A549 (cell line): ENCODE measurements at regions not wholly inside any gene's neighbourhood (a gene's known extent, or its start where the extent isn't known, plus 50 kb on each side); places are given as distances from the start of the nearest gene placed in this dataset.

Experiments used
- ATAC-seq, 2 experiments: fragments of 200-7000 bp in 1 of 2; fragments of >200 bp in 1 of 2; cut with Nextera tagmentation in 1 of 2; cut with Tn5 transposase in 1 of 2; 3 replicates each; pipeline versions ENCODE4 v1.8.0 to v1.9.1; 2018 to 2020; ENCODE audit warnings: mild to moderate bottlenecking in 1 of 2, moderate library complexity in 1 of 2
- CTCF ChIA-PET: fragments of 300-600 bp; sonication (Branson Sonifier 250); formaldehyde crosslinking; extraction: SDS; loops from one replicate; lab custom pipeline; 2021; ENCODE audit warnings: antibody characterized with exemption, inconsistent platforms; lab: Yijun Ruan, JAX
- POLR2A ChIA-PET: fragments of 350-600 bp; formaldehyde crosslinking; extraction: SDS; loops from one replicate; lab custom pipeline; 2021; ENCODE audit warnings: antibody characterized with exemption, inconsistent platforms; lab: Yijun Ruan, JAX
- DNase-seq, 2 experiments: peaks; one replicate each; pipeline versions ENCODE4 v3.0.0 to v3.0.0-alpha.2; 2011 to 2016; ENCODE audit warnings: low read depth in 1 of 2, low spot score in 1 of 2
- FAIRE-seq: peaks from 2 replicates; lab custom pipeline; 2011; peaks lifted over from hg19 to GRCh38; lab: Jason Lieb, UNC
- H3K27ac ChIP-seq, 2 experiments: fragments of >200 bp; sonication (Bioruptor Twin); formaldehyde crosslinking; 3 replicates each; pipeline ENCODE4 v1.5.1; 2016 to 2017
- H3K4me1 ChIP-seq: fragments of >200 bp; sonication (Bioruptor Twin); formaldehyde crosslinking; 3 replicates; pipeline ENCODE4 v1.6.1; 2016
- H3K4me2 ChIP-seq: fragments of >200 bp; sonication (Bioruptor Twin); formaldehyde crosslinking; 3 replicates; pipeline ENCODE4 v1.6.1; 2016
- H3K4me3 ChIP-seq: fragments of >200 bp; sonication (Bioruptor Twin); formaldehyde crosslinking; 3 replicates; pipeline ENCODE4 v1.5.1; 2016
- H3K9me3 ChIP-seq: fragments of >200 bp; sonication (Bioruptor Twin); formaldehyde crosslinking; 3 replicates; pipeline ENCODE4 v1.6.1; 2016
- BHLHE40 ChIP-seq: IDR thresholded peaks from 2 replicates; pipeline ENCODE4 v1.6.1; 2012; ENCODE audit warnings: low read depth, low read length, inconsistent platforms
- CBX2 ChIP-seq: fragments of 200-600 bp; sonication (generic); IDR thresholded peaks from 2 replicates; pipeline ENCODE4 v1.6.1; 2016; ENCODE audit warnings: low read depth, mild to moderate bottlenecking, borderline replicate concordance
- CEBPB ChIP-seq, 2 experiments: fragments of >200 bp in 1 of 2; sonication (Bioruptor Twin) in 1 of 2; formaldehyde crosslinking in 1 of 2; IDR thresholded peaks; 2 replicates each; pipeline ENCODE4 v1.6.1; 2012 to 2016
- CHD4 ChIP-seq: fragments of 200-600 bp; sonication (generic); IDR thresholded peaks from 2 replicates; pipeline ENCODE4 v1.6.1; 2016; ENCODE audit warnings: antibody characterized with exemption, mild to moderate bottlenecking, borderline replicate concordance
- EHF ChIP-seq: fragments of 250-450 bp; sonication (Bioruptor Pico); IDR thresholded peaks from 2 replicates; pipeline ENCODE4 v1.5.0; 2020; ENCODE audit warnings: mild to moderate bottlenecking
- ESRRA ChIP-seq: fragments of 150-350 bp; IDR thresholded peaks from 2 replicates; pipeline ENCODE4 v1.6.1; 2014; ENCODE audit warnings: mild to moderate bottlenecking, low read length, borderline replicate concordance
- GATA3 ChIP-seq: IDR thresholded peaks from 2 replicates; pipeline ENCODE4 v1.6.1; 2012; ENCODE audit warnings: borderline replicate concordance
- HEYL ChIP-seq: fragments of 250-450 bp; sonication (Bioruptor Pico); IDR thresholded peaks from 2 replicates; pipeline ENCODE4 v1.8.0; 2021; ENCODE audit warnings: mild to moderate bottlenecking, moderate library complexity
- HOXB13 ChIP-seq: fragments of 250-450 bp; sonication (Bioruptor Pico); IDR thresholded peaks from 2 replicates; pipeline ENCODE4 v1.5.0; 2020; ENCODE audit warnings: low read depth, mild to moderate bottlenecking, moderate library complexity
- HOXB5 ChIP-seq: fragments of 250-450 bp; sonication (Bioruptor Pico); IDR thresholded peaks from 2 replicates; pipeline ENCODE4 v1.5.0; 2020; ENCODE audit warnings: mild to moderate bottlenecking, moderate library complexity
- JUNB ChIP-seq: fragments of >200 bp; sonication (Bioruptor Twin); formaldehyde crosslinking; IDR thresholded peaks from 2 replicates; pipeline ENCODE4 v1.6.1; 2016
- MAZ ChIP-seq: fragments of 150-350 bp; IDR thresholded peaks from 2 replicates; pipeline ENCODE4 v1.6.1; 2014; ENCODE audit warnings: antibody characterized with exemption, low read depth, low read length, borderline replicate concordance
- NR3C1 ChIP-seq: fragments of >200 bp; sonication (Bioruptor Twin); formaldehyde crosslinking; IDR thresholded peaks from 3 replicates; pipeline ENCODE4 v1.6.1; 2017
- PHF8 ChIP-seq: fragments of 200-600 bp; sonication (generic); IDR thresholded peaks from 2 replicates; pipeline ENCODE4 v1.6.1; 2016; ENCODE audit warnings: low read depth, mild to moderate bottlenecking, antibody characterized with exemption, moderate library complexity, borderline replicate concordance
- TFCP2L1 ChIP-seq: fragments of 250-450 bp; sonication (Bioruptor Pico); IDR thresholded peaks from 2 replicates; pipeline ENCODE4 v1.5.0; 2021; ENCODE audit warnings: mild to moderate bottlenecking
- TP53 ChIP-seq: fragments of 250-450 bp; sonication (Bioruptor Pico); IDR thresholded peaks from 2 replicates; pipeline ENCODE4 v1.5.0; 2021; ENCODE audit warnings: mild to moderate bottlenecking, moderate library complexity
- ZFP36 ChIP-seq: fragments of 450-650 bp; IDR thresholded peaks from 2 replicates; pipeline ENCODE4 v1.6.1; 2014; ENCODE audit warnings: borderline replicate concordance; ENCODE audit not compliant: partially characterized antibody
- WGBS: methylation state at CpG from one replicate; pipeline ENCODE4 v1.1.6; 2017; ENCODE audit errors: missing lambda C conversion rate; 5-methylcytosine and 5-hydroxymethylcytosine counted together
- TF ChIP-seq, protein P1 (sequence below): fragments of >200 bp; sonication (Bioruptor Twin); formaldehyde crosslinking; IDR thresholded peaks from 2 replicates; pipeline ENCODE4 v1.6.1; 2016
- TF ChIP-seq, protein P2 (sequence below): fragments of 150-350 bp; IDR thresholded peaks from 2 replicates; pipeline ENCODE4 v1.6.1; 2014; ENCODE audit warnings: low read depth, mild to moderate bottlenecking, low read length
- TF ChIP-seq, protein P3 (sequence below): fragments of 200-600 bp; sonication (generic); IDR thresholded peaks from 2 replicates; pipeline ENCODE4 v1.6.1; 2016; ENCODE audit warnings: antibody characterized with exemption, mild to moderate bottlenecking, moderate library complexity

DNA sequence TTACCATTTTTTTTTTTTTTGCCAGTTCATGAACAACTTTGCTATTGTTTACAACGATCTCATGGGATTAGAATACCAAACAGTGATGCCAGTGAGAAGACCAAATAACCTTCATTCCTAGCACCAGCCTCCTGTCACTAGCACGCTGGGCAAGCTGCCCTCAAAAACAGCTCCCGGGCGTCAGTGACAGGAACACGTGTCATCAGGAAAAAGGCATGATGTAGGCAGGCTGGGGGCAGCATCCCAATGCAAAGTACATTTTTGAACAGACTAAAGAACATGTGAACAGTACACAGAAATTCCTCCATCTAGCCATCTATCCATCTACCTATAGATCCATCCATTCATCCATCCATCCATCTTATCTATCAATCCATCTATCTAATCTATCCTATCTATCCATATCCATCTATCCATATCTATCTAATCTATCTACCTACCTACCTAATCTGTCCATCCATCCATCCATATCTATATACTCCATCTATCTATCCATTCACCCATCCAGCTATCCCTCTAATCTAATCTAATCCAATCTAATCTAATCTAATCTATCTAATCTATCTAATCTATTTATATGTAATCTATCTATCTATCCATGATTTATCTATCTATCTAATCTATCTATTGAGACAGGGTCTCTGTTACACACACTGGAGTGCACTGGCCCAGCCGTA, 378.5 kb downstream of the SHANK2 start:
- 84% methylated on average over 6 of the region's 6 CpGs for WGBS
- Histone ChIP-seq H3K4me2 (no peak overlapping the region), H3K4me3 (no peak overlapping the region), H3K4me1 (no peaks in the 10 kb centered on the region), H3K9me3 (no peaks in the 10 kb centered on the region)
- FAIRE-seq (no peak), ATAC-seq (no peak)
- CTCF ChIA-PET: no interaction called here
- POLR2A ChIA-PET: no interaction called here
- no peak for TF ChIP-seq CHD4
- TF ChIP-seq ZFP36: no peak
- no peak for TF ChIP-seq HOXB13 (CRISPR knock-in tag)
- TF ChIP-seq, all 56 proteins: peak for 0
- no peak for DNase-seq
- H3K27ac ChIP-seq: no peak overlapping the region

DNA sequence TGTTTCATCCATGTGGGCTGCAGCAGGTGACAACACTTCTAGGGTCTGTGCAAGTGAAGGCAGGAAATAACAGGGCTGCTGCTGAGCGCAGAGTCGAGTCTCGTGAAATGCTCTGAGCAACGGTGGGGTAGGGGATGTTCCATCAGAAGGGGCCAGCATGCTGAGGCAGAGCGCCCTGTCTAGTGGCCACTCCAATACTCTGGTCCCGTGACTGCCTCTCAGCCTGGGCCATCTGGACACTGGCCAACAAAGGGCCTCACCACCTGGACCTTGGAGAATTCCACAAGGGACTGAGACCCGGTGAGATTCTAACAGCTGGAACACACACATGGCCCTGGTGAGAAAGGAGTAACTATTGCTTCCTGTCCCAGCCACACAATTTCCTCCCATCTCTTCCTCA, 375.7 kb downstream of the SHANK2 start:
- no peak for ATAC-seq
- WGBS: 82% methylated on average over 7 of the region's 7 CpGs
- POLR2A ChIA-PET: no interaction called here
- TF ChIP-seq ESRRA: no peak
- DNase-seq: no peak
- Histone ChIP-seq H3K4me1 (no peaks in the 10 kb centered on the region), H3K9me3 (no peaks in the 10 kb centered on the region), H3K27ac (no peak overlapping the region), H3K4me2 (no peak overlapping the region), H3K4me3 (no peak overlapping the region)
- FAIRE-seq: no peak
- CTCF ChIA-PET: no interaction called here

DNA sequence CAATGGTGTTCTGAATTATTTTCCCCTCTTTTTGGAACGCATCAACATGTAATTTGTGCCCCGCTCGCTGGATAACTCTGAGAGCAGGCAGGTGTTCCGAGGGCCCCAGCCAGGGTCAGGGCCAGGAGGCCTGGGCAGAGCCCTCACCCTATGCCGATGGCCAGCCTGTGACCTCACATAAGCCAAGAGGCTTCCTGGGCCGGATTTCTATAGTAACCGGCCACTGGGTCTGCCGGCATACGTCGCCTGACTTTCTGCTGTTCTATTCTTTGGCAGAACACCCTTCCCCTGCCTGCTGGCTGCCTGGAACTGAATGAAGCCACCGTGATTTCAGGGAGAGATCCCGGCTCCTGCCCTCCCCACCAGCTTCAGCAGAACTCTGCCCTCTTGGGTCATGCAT, 375.2 kb downstream of the SHANK2 start:
- TF ChIP-seq EHF (CRISPR knock-in tag): no peak
- TF ChIP-seq, protein P1, sequence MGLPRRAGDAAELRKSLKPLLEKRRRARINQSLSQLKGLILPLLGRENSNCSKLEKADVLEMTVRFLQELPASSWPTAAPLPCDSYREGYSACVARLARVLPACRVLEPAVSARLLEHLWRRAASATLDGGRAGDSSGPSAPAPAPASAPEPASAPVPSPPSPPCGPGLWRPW: no peak
- TF ChIP-seq HEYL (CRISPR knock-in tag): no peak
- TF ChIP-seq HOXB5: no peak
- no peak for TF ChIP-seq GATA3
- TF ChIP-seq TP53 (CRISPR knock-in tag): no peak
- no peak for TF ChIP-seq MAZ
- TF ChIP-seq, protein P2, sequence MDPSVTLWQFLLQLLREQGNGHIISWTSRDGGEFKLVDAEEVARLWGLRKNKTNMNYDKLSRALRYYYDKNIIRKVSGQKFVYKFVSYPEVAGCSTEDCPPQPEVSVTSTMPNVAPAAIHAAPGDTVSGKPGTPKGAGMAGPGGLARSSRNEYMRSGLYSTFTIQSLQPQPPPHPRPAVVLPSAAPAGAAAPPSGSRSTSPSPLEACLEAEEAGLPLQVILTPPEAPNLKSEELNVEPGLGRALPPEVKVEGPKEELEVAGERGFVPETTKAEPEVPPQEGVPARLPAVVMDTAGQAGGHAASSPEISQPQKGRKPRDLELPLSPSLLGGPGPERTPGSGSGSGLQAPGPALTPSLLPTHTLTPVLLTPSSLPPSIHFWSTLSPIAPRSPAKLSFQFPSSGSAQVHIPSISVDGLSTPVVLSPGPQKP: no peak
- TF ChIP-seq CEBPB (IDR thresholded peaks at IDR 0.05): no peak
- no peak for TF ChIP-seq BHLHE40
- TF ChIP-seq CBX2: no peak
- no peak for TF ChIP-seq JUNB
- no peak for TF ChIP-seq TFCP2L1 (CRISPR knock-in tag)
- TF ChIP-seq, protein P3, sequence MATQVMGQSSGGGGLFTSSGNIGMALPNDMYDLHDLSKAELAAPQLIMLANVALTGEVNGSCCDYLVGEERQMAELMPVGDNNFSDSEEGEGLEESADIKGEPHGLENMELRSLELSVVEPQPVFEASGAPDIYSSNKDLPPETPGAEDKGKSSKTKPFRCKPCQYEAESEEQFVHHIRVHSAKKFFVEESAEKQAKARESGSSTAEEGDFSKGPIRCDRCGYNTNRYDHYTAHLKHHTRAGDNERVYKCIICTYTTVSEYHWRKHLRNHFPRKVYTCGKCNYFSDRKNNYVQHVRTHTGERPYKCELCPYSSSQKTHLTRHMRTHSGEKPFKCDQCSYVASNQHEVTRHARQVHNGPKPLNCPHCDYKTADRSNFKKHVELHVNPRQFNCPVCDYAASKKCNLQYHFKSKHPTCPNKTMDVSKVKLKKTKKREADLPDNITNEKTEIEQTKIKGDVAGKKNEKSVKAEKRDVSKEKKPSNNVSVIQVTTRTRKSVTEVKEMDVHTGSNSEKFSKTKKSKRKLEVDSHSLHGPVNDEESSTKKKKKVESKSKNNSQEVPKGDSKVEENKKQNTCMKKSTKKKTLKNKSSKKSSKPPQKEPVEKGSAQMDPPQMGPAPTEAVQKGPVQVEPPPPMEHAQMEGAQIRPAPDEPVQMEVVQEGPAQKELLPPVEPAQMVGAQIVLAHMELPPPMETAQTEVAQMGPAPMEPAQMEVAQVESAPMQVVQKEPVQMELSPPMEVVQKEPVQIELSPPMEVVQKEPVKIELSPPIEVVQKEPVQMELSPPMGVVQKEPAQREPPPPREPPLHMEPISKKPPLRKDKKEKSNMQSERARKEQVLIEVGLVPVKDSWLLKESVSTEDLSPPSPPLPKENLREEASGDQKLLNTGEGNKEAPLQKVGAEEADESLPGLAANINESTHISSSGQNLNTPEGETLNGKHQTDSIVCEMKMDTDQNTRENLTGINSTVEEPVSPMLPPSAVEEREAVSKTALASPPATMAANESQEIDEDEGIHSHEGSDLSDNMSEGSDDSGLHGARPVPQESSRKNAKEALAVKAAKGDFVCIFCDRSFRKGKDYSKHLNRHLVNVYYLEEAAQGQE: no peak
- no peak for TF ChIP-seq NR3C1
- TF ChIP-seq PHF8: no peak
- 95% methylated on average over 12 of the region's 12 CpGs for WGBS
- ChIA-PET POLR2A (no interaction called here), CTCF (no interaction called here)
- FAIRE-seq: no peak
- Histone ChIP-seq H3K4me2 (no peak overlapping the region), H3K4me1 (no peaks in the 10 kb centered on the region), H3K9me3 (no peaks in the 10 kb centered on the region), H3K27ac (no peak overlapping the region), H3K4me3 (no peak overlapping the region)
- ATAC-seq: no peak
- no peak for DNase-seq
